ENCODE measurements at regions not wholly inside any gene's neighbourhood (a gene's known extent, or its start where the extent isn't known, plus 50 kb on each side); places are given as distances from the start of the nearest gene placed in this dataset.
"Not testable (repeated sequence)": the region's sequence is repeated elsewhere in the genome, so short reads cannot be mapped to it uniquely, and the experiment has no call there.

DNA sequence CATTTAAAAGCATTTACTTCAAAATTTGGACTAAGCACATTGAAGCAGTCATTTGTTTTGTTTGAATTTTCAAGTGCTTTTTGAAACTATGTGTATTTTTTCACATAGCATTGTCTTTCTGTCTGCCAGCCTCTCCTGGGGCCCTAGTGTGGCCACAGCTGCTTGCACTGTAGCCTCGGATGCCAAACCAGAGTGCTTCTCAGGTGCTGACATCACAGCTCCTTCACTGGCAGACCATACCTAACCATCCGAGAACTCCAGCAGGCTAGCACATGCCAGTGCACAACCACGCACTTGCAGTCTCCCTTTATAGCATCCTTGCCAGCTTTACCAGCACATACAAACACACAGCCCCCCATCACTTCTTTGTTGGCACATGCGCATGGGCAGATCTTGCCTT lies 1019.7 kb downstream of the STPG2 start:
- DNase-seq: no peak

GRCh38 chr4:97132435-97132834 lies 1010.8 kb downstream of the STPG2 start:
- no peak for DNase-seq

- DNase-seq: no peak
Observed at GRCh38 chr4:97134456-97134855, 1008.8 kb downstream of the STPG2 start.

DNA sequence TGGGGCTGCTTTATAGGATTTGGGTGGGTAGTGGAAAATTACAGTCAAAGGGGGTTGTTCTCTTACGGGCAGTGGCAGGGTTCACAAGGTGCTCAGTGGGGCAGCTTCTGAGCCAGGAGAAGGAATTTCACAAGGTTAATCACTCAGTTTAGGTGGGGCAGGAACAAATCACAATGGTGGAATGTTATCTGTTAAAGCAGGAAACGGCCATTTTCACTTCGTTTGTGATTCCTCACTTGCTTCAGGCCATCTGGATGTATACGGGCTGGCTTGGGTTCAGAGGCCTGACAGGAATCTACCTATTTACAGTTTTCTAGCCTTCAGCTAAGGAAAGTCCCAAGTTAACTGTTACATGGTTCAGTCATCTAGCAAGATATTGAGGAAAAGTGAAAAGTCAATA lies 1003.5 kb downstream of the STPG2 start:
- DNase-seq: no peak

GRCh38 chr4:97140545-97140944 lies 1002.7 kb downstream of the STPG2 start:
- DNase-seq: no peak

DNA sequence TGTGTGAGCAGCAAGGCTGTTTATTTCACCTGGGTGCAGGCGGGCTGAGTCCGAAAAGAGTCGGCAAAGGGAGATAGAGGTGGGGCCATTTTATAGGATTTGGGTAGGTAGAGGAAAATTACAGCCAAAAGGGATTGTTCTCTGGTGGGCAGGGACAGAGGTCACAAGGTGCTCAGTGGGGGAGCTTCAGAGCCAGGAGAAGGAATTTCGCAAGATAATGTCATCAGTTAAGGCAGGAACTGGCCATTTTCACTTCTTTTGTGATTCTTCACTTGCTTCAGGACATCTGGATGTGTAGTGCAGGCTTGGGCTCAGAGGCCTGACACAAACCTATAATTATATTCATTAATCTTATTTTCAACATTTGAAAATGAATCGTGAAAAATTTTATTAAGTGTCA lies 1001.9 kb downstream of the STPG2 start:
- not testable (repeated sequence) for DNase-seq

DNA sequence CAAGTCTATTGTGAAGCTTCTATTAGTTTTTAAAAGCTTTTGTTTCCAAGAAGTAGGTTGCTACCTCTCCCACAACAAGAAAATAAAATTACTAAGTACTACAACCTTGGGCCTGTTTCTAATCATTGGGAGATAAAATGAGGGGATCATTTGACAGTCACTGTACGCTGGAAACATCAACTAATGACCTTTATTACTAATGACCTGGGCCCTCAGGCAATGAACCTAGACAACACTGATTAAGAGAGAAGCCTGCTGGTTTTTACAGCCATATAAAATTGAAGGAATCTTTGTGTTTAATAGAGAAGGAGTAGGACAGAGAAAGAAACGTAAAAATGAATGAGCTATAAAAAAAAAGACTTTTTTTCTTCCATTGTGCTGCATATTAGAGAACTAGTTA lies 1000.9 kb downstream of the STPG2 start:
- no peak for DNase-seq

- no peak for DNase-seq
Observed at GRCh38 chr4:97142893-97143292, 1000.4 kb downstream of the STPG2 start.

- no peak for DNase-seq
Observed at GRCh38 chr4:97144199-97144598, 999.1 kb downstream of the STPG2 start.

DNA sequence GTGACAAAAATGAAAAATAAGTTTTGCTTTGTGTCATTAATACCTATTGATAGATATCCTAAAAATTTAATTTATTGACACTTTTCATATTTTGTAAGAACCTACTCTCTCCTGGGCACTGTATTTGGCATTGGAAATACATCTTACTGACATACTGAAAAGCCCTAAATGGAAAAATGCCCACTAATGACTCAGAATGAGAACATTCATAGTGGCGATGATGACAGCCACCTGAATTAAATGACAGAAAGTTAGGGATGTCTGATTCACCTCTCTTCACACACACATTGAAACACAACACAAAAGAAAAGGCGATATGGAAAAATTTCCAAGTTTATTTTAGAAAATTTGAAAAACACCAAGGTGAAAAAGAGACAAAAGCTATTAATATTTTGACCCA lies 992.3 kb downstream of the STPG2 start:
- no peak for DNase-seq

DNA sequence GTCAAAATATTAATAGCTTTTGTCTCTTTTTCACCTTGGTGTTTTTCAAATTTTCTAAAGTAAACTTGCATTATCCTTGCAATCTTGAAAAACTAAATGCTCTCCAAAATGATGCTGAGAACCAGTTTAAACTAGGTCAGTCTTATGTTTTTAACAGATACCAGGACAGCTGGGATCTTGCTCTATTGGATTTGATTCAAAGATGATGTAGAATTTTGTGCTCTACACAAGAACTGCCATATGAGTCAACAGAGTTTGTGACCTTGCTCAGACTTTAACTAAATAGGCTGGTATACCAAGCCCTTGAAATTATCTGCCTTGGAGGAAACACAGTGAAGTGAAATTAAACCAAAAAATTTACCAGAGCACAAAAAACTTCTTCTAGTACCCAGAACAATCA lies 991.1 kb downstream of the STPG2 start:
- DNase-seq: no peak

DNA sequence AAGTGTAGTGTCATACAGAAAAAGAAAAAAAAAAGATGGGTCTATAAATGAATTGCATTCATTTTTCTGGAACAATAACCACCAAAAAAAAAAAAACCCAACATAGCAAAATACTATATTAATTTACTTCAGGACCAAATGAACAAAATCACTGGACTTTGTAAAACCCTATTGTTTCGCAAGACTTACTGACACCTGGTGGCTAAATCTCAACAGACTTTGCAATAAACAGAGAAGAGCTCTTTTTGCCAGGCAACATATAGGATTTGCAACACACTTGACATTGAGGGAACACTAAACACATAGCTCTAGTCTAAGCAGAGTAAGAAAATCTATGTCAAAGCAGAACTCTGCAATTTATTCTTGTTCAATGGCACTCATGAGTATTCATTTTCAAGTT lies 990.2 kb downstream of the STPG2 start:
- no peak for DNase-seq

- DNase-seq: no peak
Observed at GRCh38 chr4:97159625-97160024, 983.7 kb downstream of the STPG2 start.

- no peak for DNase-seq
Observed at GRCh38 chr4:97185233-97185632, 958.0 kb downstream of the STPG2 start.

DNA sequence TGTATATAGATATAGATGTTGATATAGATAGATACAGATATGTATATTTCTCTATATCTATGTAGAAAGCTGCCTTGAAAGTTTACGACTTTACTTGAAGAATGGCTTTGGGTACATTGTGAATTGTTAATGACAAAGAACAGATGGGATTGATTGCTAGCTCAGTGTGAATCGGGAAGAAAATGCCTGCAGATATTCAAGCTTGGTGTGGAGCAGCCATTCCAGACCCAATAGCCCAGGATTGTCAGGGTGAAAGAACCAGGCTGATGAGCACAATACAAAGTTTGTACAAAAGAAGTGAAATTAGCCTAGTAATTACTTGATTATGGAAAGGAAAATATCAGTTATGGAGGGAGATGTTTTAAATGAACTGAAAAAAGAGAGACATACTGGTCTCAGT lies 946.2 kb downstream of the STPG2 start:
- DNase-seq: no peak

- no peak for DNase-seq
Observed at GRCh38 chr4:97208749-97209148, 934.5 kb downstream of the STPG2 start.

GRCh38 chr4:97215409-97215941 lies 927.8 kb downstream of the STPG2 start:
- no peak for DNase-seq

DNA sequence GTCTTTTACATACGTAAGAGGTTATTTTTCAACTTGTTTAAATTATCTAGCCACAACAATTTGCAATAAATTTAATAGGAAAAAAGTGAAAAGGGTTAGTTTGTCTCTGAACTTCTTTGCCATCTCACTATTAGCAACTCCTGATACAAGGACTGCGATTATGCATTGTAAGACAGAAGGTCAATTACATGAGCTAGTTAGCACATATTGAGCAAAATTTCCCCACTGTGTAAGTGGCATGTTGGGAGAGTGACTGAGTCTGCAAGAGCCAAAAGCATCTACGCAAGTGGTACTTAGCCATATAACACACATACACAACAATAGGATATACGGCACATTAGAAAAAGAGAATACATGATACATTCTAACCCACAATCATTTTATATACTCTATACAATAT lies 927.2 kb downstream of the STPG2 start:
- DNase-seq: no peak

DNA sequence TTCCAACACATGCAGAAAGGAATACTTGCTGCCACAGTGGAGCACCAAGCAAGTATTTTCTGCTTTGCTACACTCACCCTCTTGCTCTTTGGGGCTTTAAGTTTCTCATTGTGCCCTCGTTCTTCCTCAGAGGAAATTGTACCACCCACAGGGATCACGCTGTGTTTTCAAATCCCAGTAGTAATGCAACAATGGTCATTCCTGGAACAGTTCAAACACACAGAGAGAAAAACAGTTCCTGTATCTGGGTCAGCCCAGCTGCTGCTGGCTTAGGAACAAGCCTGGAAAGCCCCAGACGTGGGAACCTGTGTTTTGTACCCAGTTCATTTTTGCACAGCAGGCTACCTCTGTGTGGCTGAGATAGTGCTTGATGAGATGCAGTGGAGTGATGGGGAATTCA lies 907.8 kb downstream of the STPG2 start:
- DNase-seq: no peak

DNA sequence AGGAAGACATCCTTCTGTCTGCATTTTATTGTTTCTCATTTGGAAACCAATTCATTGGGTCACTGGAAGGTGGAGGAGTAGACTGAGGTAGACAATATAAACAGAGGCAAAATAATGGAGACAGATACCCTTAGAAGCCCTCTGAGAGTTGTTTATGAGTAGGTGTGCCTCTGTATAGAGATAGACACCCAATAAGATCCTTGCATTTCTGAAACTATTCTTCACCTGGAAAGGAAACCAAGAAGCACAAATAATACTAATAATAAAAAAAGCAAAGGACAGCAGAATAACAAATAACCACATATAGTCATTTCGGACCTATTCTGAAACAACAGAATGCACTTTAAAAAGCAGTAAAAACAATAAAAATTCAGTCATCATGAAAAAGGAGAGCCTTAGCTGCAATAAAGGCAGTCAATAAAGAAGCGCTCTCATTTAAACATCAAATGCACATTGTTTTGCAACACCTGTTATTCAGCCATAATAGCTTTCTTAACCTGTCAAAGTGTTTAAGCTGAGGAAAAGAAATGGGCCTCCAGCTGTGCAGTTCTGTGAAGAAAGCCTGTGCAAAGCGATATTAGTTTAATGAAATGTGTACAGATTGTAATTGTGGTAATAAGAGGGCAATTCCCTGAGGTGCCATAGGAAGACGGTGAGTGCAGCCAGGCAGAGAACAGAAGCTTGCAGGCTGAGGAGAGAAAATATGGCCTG lies 904.2 kb downstream of the STPG2 start:
- DNase-seq: no peak

DNA sequence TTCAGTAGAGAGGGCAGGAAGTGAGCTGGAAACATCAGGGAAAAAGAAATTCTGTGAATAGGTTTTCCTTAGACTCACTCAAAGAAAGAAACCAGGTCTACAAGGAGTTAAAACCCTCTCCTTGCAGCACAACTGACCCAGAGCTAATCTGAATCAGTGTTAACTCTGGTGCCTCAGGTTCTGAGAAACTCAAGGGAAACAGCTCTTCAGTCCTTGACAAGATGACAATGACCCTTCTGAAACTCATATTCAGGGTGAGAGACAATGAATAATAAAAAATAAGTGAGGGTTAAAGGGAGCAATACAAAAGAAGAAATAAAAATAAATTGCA lies 903.6 kb downstream of the STPG2 start:
- no peak for DNase-seq

DNA sequence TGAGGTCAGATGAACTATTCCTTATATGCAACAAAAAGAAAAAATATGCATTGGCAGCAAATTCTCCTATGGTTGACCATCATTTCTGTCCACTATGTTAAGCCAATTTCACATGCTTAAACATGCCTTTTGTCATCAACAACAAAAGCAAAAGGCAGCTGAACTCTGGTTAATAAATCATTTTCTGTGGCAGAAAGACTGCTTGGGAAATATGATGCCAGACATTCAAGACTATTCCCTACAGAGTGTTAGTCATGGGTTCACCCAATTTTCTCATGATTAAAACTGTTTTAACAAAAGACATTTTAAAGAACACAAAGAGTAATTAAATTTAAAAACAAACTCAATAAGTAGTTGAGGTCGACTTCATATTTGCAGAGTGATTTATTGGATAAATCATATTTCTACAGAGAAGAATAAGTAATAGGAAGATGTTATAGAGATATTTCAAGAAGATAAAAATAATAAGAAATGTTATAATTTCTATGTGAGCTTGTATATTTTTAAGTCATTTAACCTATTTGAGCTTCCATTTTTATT lies 890.6 kb downstream of the STPG2 start:
- no peak for DNase-seq

GRCh38 chr4:97262769-97263168 lies 880.5 kb downstream of the STPG2 start:
- DNase-seq: no peak

DNA sequence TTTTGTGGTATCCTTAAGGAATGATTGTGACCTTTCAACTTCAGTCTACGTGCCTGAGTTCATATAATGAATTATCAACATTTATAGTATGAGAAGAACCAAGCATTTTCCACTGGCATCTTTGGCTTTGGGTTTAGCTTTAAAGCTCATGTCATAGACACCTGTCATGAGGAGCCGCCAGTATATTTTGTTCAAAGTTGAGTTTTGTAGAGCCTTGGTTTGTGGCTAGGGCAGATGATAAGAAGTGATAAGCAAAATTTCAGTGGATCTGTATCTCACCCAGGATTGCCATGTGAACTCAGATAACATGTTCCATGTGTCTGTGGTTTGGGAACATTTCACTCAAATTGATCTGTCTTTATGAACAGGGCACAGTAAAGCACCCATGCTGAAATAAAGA lies 873.2 kb downstream of the STPG2 start:
- DNase-seq: no peak

DNA sequence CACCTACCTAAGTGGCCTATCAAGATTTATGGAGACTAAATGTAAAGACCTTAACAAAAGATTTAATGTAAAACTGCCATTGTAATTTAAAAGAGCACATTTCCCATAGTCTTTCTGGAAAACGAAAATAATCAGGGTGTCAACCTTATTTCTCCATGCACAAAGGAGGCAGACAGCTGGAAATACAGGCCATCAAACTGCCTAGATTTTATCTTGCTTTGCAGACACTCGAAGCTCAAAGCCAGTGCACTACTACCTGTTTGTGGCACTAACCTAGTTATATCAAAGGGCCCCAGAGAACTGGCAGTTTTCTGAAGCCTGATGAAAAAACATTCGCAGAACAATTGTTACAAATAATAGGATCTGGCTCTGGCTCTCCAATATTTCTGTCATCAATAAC lies 863.9 kb downstream of the STPG2 start:
- no peak for DNase-seq

Data from right hindlimb (tissue), 1 donor.